Testis (tissue), 2 donors: ENCODE measurements at regions not wholly inside any gene's neighbourhood (a gene's known extent, or its start where the extent isn't known, plus 50 kb on each side); places are given as distances from the start of the nearest gene placed in this dataset.

Experiments used
- DNase-seq: peaks from one replicate; pipeline ENCODE4 v3.0.0-alpha.2; 2019
- H3K27ac ChIP-seq, 2 donors: fragments of 200-600 bp; sonication (generic); one replicate each; pipeline ENCODE4 v1.5.1; 2019
- H3K27me3 ChIP-seq: fragments of 200-600 bp; sonication (generic); one replicate; pipeline ENCODE4 v1.5.1; 2019
- H3K36me3 ChIP-seq: fragments of 200-600 bp; sonication (generic); one replicate; pipeline ENCODE4 v1.5.1; 2017; ENCODE audit warnings: low read depth; ENCODE audit errors: missing control alignments
- H3K4me1 ChIP-seq: fragments of 200-600 bp; sonication (generic); one replicate; pipeline ENCODE4 v1.5.1; 2019
- H3K4me3 ChIP-seq, 2 donors: fragments of 200-600 bp; sonication (generic); one replicate each; pipeline ENCODE4 v1.5.1; 2017 to 2019
- H3K9me3 ChIP-seq: fragments of 200-600 bp; sonication (generic); one replicate; pipeline ENCODE4 v1.5.1; 2017
- POLR2A ChIP-seq: fragments of 450-650 bp; IDR thresholded peaks from one replicate; pipeline ENCODE4 v1.6.1; 2017; ENCODE audit warnings: antibody characterized with exemption, mild to moderate bottlenecking, moderate library complexity
- WGBS, 2 donors: methylation state at CpG; one replicate each; pipeline ENCODE4 v1.1.5; 2018; 5-methylcytosine and 5-hydroxymethylcytosine counted together
- intact Hi-C: fragments of 100-400 bp; cut with DNase I; formaldehyde crosslinking; loops from one replicate; pipeline ENCODE4 v1.15.1; 2023; ENCODE audit warnings: low total_unique reads
- TF ChIP-seq, protein P1 (sequence below), 3 experiments: fragments of 450-650 bp in 2 of 3; fragments of 200-600 bp in 1 of 3; sonication (generic) in 1 of 3; IDR thresholded peaks; one replicate each; pipeline ENCODE4 v1.5.1; 2016 to 2019; ENCODE audit warnings: antibody characterized with exemption in 3 of 3, mild to moderate bottlenecking in 2 of 3, moderate library complexity in 1 of 3

DNA sequence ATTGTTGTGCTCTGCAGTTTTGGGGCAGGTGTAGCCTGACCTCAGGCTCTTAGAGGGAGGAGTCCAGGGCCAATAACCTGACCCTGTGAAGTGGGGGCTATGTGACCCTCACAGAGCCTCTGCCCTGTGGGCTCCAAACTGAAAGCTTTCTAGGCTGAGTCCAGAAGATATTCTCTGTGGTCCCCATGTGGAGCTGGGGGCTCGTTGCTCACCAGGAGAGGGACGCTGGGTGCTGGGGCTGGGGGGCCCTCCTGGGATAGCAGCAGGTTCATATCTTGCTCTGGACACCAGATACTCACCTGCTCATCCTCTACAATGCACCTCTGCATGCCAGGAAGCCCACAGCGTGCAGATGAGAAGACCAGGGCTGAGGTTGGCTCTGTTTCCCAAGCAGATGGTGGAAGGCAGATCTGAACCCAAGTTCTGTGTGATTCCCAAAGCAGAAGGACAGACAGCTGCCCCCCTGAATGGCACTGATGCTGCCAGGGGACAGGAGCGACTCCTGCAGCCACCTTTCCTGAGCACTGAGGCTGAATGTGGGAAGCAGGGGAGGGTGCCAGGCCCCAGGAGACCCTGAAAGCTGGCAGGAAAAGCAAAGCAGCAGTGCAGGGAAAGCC is 1022.0 kb downstream of the TBC1D22A start:
- WGBS, 2 donors, result 95 to 96% methylated on average over 4 of the region's 4 CpGs
- H3K27me3 ChIP-seq, result no peaks in the 10 kb centered on the region
- no peak for TF ChIP-seq POLR2A
- TF ChIP-seq, protein P1, sequence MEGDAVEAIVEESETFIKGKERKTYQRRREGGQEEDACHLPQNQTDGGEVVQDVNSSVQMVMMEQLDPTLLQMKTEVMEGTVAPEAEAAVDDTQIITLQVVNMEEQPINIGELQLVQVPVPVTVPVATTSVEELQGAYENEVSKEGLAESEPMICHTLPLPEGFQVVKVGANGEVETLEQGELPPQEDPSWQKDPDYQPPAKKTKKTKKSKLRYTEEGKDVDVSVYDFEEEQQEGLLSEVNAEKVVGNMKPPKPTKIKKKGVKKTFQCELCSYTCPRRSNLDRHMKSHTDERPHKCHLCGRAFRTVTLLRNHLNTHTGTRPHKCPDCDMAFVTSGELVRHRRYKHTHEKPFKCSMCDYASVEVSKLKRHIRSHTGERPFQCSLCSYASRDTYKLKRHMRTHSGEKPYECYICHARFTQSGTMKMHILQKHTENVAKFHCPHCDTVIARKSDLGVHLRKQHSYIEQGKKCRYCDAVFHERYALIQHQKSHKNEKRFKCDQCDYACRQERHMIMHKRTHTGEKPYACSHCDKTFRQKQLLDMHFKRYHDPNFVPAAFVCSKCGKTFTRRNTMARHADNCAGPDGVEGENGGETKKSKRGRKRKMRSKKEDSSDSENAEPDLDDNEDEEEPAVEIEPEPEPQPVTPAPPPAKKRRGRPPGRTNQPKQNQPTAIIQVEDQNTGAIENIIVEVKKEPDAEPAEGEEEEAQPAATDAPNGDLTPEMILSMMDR (IDR thresholded peaks at IDR 0.05), result no peak
- H3K9me3 ChIP-seq, result no peaks in the 10 kb centered on the region
- no peak overlapping the region for H3K27ac ChIP-seq
- H3K4me3 ChIP-seq, result no peak overlapping the region
- H3K36me3 ChIP-seq, result no peaks in the 10 kb centered on the region
- intact Hi-C loops, result no loop called here
- no peak for DNase-seq
- no peaks in the 10 kb centered on the region for H3K4me1 ChIP-seq

DNA sequence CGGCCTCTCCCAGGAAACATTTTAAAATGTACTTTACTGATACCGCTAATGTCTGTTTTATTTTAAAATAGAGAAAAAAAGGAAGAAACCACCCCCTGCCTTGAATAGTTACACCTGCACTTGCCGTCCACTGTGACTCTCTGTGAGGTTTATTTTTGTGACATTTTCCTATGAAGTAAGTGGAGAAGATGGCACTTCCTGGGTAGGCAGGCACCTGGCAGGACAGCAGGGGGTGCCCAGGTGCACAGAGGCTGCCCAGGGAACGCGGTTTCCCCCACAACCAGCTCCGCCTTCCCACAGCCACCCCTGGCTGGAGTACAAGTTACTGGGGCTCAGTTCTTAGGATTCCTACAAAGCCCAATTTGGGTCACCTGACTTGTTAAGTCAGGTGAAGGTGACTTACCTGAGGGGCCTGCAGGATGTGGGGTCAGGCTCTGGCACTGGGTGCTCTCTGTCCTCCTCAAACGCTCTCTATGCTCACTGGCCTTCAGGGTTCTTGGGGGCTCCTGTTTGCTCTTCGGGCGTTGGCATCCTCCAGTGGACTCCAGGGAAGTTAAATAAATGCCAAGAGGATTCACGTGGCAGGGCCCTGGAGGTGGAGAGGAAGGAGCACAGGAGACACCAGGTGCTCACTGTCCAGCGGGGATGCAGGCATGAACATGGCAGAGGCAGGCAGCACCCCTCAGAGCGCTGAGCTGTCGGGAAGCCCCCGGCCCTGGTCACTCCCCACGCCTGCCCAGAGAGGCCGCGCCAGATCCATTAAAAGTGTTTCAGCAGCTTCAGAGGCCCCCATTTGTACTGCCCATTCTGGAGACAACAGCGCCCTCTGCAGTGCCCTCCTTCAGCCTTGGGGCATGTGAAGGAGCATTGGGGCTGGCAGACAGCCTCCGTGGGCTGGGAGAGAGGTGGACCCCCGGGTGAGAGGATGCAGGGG is 1021.2 kb downstream of the TBC1D22A start:
- TF ChIP-seq, protein P1 (IDR thresholded peaks at IDR 0.05), result no peak
- no peak for TF ChIP-seq POLR2A
- DNase-seq, result no peak
- 83 to 87% methylated on average over 14 to 20 of the region's 20 CpGs for WGBS, 2 donors
- H3K9me3 ChIP-seq, result no peaks in the 10 kb centered on the region
- H3K4me3 ChIP-seq, result no peak overlapping the region
- no peaks in the 10 kb centered on the region for H3K4me1 ChIP-seq
- no peaks in the 10 kb centered on the region for H3K27me3 ChIP-seq
- H3K27ac ChIP-seq, result no peak overlapping the region
- intact Hi-C loops, result no loop called here
- H3K36me3 ChIP-seq, result no peaks in the 10 kb centered on the region

GRCh38 chr22:47782328-47783075 is 1020.1 kb downstream of the TBC1D22A start:
- Histone ChIP-seq H3K27me3 (no peaks in the 10 kb centered on the region), H3K9me3 (no peaks in the 10 kb centered on the region), H3K27ac (no peak overlapping the region), H3K4me1 (no peaks in the 10 kb centered on the region), H3K4me3 (no peak overlapping the region), H3K36me3 (no peaks in the 10 kb centered on the region)
- intact Hi-C loops, result no loop called here
- TF ChIP-seq, protein P1 (IDR thresholded peaks at IDR 0.05), result no peak
- no peak for TF ChIP-seq POLR2A
- WGBS, 2 donors, result 79 to 84% methylated on average over 13 to 15 of the region's 15 CpGs
- DNase-seq, result no peak

DNA sequence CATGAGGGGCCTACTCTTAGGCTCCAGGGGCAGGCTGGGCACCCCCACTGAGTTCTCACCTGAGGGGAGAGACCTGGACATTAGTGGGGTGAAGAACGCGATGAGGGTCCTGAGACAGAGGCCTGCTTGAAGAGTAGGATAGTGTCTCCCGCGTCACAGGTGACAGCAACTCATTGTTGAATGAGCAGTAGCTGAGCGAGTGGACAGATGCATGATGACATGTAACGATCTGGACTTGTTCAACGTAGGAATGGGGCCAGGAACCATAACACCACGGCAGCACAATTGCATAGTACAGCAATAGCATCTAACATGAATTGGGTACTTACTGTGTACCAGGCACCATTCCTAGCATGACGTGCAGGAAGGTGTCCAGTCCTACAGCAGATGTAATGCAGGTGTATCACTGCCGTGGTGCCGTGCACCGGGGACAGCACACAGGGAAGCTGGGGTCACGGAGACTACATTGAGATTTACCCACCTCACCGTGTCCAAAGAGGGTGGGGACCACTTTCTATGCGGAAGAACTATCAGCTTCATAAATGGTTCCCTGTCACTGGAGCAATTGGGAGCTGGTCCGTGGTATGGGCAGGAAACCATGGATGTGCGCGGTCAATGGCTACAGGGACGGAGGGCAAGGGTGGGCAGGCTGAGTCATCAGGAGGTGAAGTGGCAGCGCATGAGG is 1019.1 kb downstream of the TBC1D22A start:
- Histone ChIP-seq H3K4me1 (no peaks in the 10 kb centered on the region), H3K36me3 (no peaks in the 10 kb centered on the region), H3K27ac (no peak overlapping the region), H3K4me3 (no peak overlapping the region), H3K27me3 (no peaks in the 10 kb centered on the region), H3K9me3 (no peaks in the 10 kb centered on the region)
- intact Hi-C loops, result no loop called here
- TF ChIP-seq, protein P1 (IDR thresholded peaks at IDR 0.05), result no peak
- no peak for TF ChIP-seq POLR2A
- DNase-seq, result no peak
- 91 to 93% methylated on average over 20 of the region's 20 CpGs for WGBS, 2 donors
